ENCODE measurements at regions not wholly inside any gene's neighbourhood (a gene's known extent, or its start where the extent isn't known, plus 50 kb on each side); places are given as distances from the start of the nearest gene placed in this dataset.

DNA sequence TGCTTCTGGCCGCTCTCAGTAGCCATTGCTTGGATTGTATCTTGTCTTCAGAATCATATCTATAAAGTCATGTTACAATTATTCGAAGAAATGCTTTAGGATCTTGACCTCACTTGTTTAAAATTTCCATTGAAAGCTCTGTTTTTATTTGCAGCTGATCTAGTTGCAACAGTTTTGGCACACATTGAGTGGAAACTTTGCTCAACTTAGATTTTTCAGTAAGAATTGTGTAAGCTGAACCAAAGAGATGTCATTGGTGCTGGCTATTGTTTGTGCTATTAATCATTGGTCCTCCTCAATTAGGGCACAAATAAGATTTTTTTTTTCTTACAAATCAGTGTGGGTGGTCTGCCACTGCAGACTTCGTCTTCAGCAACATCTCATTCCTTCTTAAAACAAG is 649.2 kb downstream of the MMUT start:
- no peak for TF ChIP-seq FOXM1 (IDR thresholded peaks at IDR 0.05; ENCODE audit: borderline replicate concordance, low read depth)
- no peak for TF ChIP-seq RAD21 (IDR thresholded peaks at IDR 0.05; ENCODE audit: low read depth)
- no peak for TF ChIP-seq TEAD4 (IDR thresholded peaks at IDR 0.05)
- TF ChIP-seq, protein P1, sequence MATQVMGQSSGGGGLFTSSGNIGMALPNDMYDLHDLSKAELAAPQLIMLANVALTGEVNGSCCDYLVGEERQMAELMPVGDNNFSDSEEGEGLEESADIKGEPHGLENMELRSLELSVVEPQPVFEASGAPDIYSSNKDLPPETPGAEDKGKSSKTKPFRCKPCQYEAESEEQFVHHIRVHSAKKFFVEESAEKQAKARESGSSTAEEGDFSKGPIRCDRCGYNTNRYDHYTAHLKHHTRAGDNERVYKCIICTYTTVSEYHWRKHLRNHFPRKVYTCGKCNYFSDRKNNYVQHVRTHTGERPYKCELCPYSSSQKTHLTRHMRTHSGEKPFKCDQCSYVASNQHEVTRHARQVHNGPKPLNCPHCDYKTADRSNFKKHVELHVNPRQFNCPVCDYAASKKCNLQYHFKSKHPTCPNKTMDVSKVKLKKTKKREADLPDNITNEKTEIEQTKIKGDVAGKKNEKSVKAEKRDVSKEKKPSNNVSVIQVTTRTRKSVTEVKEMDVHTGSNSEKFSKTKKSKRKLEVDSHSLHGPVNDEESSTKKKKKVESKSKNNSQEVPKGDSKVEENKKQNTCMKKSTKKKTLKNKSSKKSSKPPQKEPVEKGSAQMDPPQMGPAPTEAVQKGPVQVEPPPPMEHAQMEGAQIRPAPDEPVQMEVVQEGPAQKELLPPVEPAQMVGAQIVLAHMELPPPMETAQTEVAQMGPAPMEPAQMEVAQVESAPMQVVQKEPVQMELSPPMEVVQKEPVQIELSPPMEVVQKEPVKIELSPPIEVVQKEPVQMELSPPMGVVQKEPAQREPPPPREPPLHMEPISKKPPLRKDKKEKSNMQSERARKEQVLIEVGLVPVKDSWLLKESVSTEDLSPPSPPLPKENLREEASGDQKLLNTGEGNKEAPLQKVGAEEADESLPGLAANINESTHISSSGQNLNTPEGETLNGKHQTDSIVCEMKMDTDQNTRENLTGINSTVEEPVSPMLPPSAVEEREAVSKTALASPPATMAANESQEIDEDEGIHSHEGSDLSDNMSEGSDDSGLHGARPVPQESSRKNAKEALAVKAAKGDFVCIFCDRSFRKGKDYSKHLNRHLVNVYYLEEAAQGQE (IDR thresholded peaks at IDR 0.05; ENCODE audit: low read depth) = no peak
- no peak for TF ChIP-seq CEBPB (IDR thresholded peaks at IDR 0.05)
- no peak for TF ChIP-seq TAF1 (IDR thresholded peaks at IDR 0.05; ENCODE audit: low read depth)
- no peak for TF ChIP-seq NFIC (IDR thresholded peaks at IDR 0.05)
- no peak for TF ChIP-seq TCF12 (IDR thresholded peaks at IDR 0.05; ENCODE audit: low read depth)
- TF ChIP-seq, protein P2, sequence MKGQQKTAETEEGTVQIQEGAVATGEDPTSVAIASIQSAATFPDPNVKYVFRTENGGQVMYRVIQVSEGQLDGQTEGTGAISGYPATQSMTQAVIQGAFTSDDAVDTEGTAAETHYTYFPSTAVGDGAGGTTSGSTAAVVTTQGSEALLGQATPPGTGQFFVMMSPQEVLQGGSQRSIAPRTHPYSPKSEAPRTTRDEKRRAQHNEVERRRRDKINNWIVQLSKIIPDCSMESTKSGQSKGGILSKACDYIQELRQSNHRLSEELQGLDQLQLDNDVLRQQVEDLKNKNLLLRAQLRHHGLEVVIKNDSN (IDR thresholded peaks at IDR 0.05) = no peak
- TF ChIP-seq EGR1 (IDR thresholded peaks at IDR 0.05) = no peak
- no peak for TF ChIP-seq YY1 (IDR thresholded peaks at IDR 0.05; ENCODE audit: low read depth)
- no peak for TF ChIP-seq EP300 (IDR thresholded peaks at IDR 0.05; ENCODE audit: borderline replicate concordance)
- no peak for TF ChIP-seq CREB1 (IDR thresholded peaks at IDR 0.05; ENCODE audit: low read depth)
- TF ChIP-seq, protein P3, sequence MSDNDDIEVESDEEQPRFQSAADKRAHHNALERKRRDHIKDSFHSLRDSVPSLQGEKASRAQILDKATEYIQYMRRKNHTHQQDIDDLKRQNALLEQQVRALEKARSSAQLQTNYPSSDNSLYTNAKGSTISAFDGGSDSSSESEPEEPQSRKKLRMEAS (IDR thresholded peaks at IDR 0.05) = no peak

DNA sequence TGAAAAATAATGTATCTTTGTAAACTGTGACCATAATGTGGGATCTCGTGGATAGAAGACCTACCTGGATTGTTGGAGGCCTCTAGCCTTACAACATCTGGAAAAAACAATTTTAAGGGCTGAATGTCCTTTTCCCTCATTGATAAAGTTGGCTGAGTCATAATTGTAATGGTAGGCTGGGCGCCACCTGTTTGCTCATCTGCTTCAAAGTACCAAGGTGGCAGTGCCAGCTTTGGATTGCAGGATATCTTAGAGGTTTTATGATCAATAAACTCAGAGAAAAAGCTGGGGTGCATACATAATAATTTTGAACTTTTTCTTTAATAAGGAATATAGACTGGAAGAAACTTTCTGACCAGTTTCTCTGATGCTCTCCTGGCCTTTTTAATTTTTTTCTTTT is 653.4 kb downstream of the MMUT start:
- no peak for TF ChIP-seq EGR1 (IDR thresholded peaks at IDR 0.05)
- no peak for TF ChIP-seq NFIC (IDR thresholded peaks at IDR 0.05)
- no peak for TF ChIP-seq CREB1 (IDR thresholded peaks at IDR 0.05; ENCODE audit: low read depth)
- no peak for TF ChIP-seq TEAD4 (IDR thresholded peaks at IDR 0.05)
- TF ChIP-seq, protein P1 (IDR thresholded peaks at IDR 0.05; ENCODE audit: low read depth) = no peak
- TF ChIP-seq CEBPB (IDR thresholded peaks at IDR 0.05) = no peak
- no peak for TF ChIP-seq EP300 (IDR thresholded peaks at IDR 0.05; ENCODE audit: borderline replicate concordance)
- TF ChIP-seq, protein P2 (IDR thresholded peaks at IDR 0.05) = no peak
- TF ChIP-seq FOXM1 (IDR thresholded peaks at IDR 0.05; ENCODE audit: borderline replicate concordance, low read depth) = no peak
- no peak for TF ChIP-seq RAD21 (IDR thresholded peaks at IDR 0.05; ENCODE audit: low read depth)
- no peak for TF ChIP-seq YY1 (IDR thresholded peaks at IDR 0.05; ENCODE audit: low read depth)
- TF ChIP-seq, protein P3 (IDR thresholded peaks at IDR 0.05) = no peak
- TF ChIP-seq ZBTB7A (IDR thresholded peaks at IDR 0.05; ENCODE audit: low read depth) = no peak
- TF ChIP-seq TAF1 (IDR thresholded peaks at IDR 0.05; ENCODE audit: low read depth) = no peak

DNA sequence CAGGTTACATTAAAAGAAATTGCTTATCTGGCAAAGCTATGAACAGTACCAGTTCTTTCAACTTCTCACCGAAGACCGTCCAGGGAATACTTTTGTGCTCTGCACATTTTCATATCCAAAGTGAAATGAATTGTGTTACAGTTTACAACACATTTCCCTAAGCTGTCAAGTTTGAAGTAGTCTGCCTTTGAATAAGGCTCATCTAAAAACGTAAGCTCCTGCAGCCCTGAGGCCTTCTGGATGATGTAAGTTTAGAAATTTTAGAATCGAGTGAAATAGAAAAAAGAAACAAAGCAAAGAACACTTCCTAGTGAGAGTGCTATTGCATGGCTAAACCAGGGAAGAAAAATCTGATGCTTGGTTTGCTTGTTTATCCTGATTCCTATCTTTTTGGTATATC is 653.8 kb downstream of the MMUT start:
- TF ChIP-seq, protein P1 (IDR thresholded peaks at IDR 0.05; ENCODE audit: low read depth) = no peak
- TF ChIP-seq CEBPB (IDR thresholded peaks at IDR 0.05) (no peak), ZBTB7A (IDR thresholded peaks at IDR 0.05; ENCODE audit: low read depth) (no peak), FOXM1 (IDR thresholded peaks at IDR 0.05; ENCODE audit: borderline replicate concordance, low read depth) (no peak), TCF12 (IDR thresholded peaks at IDR 0.05; ENCODE audit: low read depth) (no peak), NFIC (IDR thresholded peaks at IDR 0.05) (no peak), EGR1 (IDR thresholded peaks at IDR 0.05) (no peak), TAF1 (IDR thresholded peaks at IDR 0.05; ENCODE audit: low read depth) (no peak), TEAD4 (IDR thresholded peaks at IDR 0.05) (no peak)
- TF ChIP-seq, protein P3 (IDR thresholded peaks at IDR 0.05) = no peak

DNA sequence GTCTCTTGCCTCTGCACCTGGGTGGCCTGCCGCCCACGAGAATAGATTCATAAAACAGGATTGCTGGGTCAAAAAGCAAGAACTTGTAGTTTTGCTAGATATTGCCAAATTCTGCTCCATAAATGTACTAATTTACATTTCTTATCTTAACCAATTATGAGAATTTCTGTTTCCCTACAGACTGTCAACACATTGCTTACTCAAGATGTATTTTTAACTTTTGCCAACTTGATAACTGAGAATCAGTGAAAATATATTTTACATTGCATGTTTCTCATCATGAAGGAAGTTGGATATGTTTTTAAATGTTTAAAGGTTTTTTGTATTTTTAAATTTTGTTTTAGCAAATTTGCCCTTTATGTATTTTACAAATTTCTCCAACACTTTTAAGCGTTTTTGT is 664.8 kb downstream of the MMUT start:
- TF ChIP-seq YY1 (IDR thresholded peaks at IDR 0.05; ENCODE audit: low read depth) = no peak
- TF ChIP-seq, protein P1 (IDR thresholded peaks at IDR 0.05; ENCODE audit: low read depth) = no peak
- TF ChIP-seq, protein P3 (IDR thresholded peaks at IDR 0.05) = no peak
- TF ChIP-seq TCF12 (IDR thresholded peaks at IDR 0.05; ENCODE audit: low read depth) = no peak
- TF ChIP-seq, protein P2 (IDR thresholded peaks at IDR 0.05) = no peak
- TF ChIP-seq NFIC (IDR thresholded peaks at IDR 0.05) = no peak
- TF ChIP-seq TEAD4 (IDR thresholded peaks at IDR 0.05) = no peak
- TF ChIP-seq CEBPB (IDR thresholded peaks at IDR 0.05) = no peak
- no peak for TF ChIP-seq RAD21 (IDR thresholded peaks at IDR 0.05; ENCODE audit: low read depth)
- no peak for TF ChIP-seq EGR1 (IDR thresholded peaks at IDR 0.05)
- no peak for TF ChIP-seq ZBTB7A (IDR thresholded peaks at IDR 0.05; ENCODE audit: low read depth)
- TF ChIP-seq CREB1 (IDR thresholded peaks at IDR 0.05; ENCODE audit: low read depth) = no peak

Measured in Ishikawa (cell line).